HEK293T (cell line): ENCODE measurements at regions not wholly inside any gene's neighbourhood (a gene's known extent, or its start where the extent isn't known, plus 50 kb on each side); places are given as distances from the start of the nearest gene placed in this dataset.

Source experiments
- CTCF ChIA-PET: fragments of 350-600 bp; formaldehyde crosslinking; extraction: SDS; loops from one replicate; lab custom pipeline; 2021; ENCODE audit warnings: antibody characterized with exemption, inconsistent platforms; lab: Yijun Ruan, JAX
- POLR2A ChIA-PET: fragments of 350-600 bp; formaldehyde crosslinking; extraction: SDS; loops from one replicate; lab custom pipeline; 2020; ENCODE audit warnings: antibody characterized with exemption, inconsistent platforms; lab: Yijun Ruan, JAX
- DNase-seq: peaks from one replicate; pipeline ENCODE4 v3.0.0; 2012; ENCODE audit warnings: mixed read lengths; ENCODE audit errors: extremely low spot score
- ARNT ChIP-seq: fragments of 450-650 bp; IDR thresholded peaks from 2 replicates; pipeline ENCODE4 v1.6.1; 2017; ENCODE audit warnings: mild to moderate bottlenecking
- BHLHE40 ChIP-seq: fragments of 450-650 bp; IDR thresholded peaks from 2 replicates; pipeline ENCODE4 v1.6.1; 2016; ENCODE audit warnings: mild to moderate bottlenecking, moderate library complexity, borderline replicate concordance
- CTBP1 ChIP-seq: fragments of 450-650 bp; IDR thresholded peaks from 2 replicates; pipeline ENCODE4 v1.6.1; 2016; ENCODE audit warnings: borderline replicate concordance
- ELF4 ChIP-seq: fragments of 450-650 bp; IDR thresholded peaks from 2 replicates; pipeline ENCODE4 v1.6.1; 2017; ENCODE audit warnings: antibody characterized with exemption
- FOXA1 ChIP-seq: fragments of 450-650 bp; IDR thresholded peaks from 2 replicates; pipeline ENCODE4 v1.6.1; 2016; ENCODE audit warnings: mild to moderate bottlenecking
- FOXK2 ChIP-seq: fragments of 450-650 bp; IDR thresholded peaks from 2 replicates; pipeline ENCODE4 v1.6.1; 2016; ENCODE audit warnings: mild to moderate bottlenecking
- FOXM1 ChIP-seq: fragments of 450-650 bp; IDR thresholded peaks from 2 replicates; pipeline ENCODE4 v1.6.1; 2017; ENCODE audit warnings: mild to moderate bottlenecking, borderline replicate concordance
- HDGF ChIP-seq: fragments of 450-650 bp; IDR thresholded peaks from 2 replicates; pipeline ENCODE4 v1.6.1; 2017; ENCODE audit warnings: antibody characterized with exemption, borderline replicate concordance
- L3MBTL2 ChIP-seq: fragments of 450-650 bp; conservative IDR thresholded peaks from 2 replicates; pipeline ENCODE4 v1.6.1; 2016; ENCODE audit warnings: mild to moderate bottlenecking
- LEF1 ChIP-seq: fragments of 450-650 bp; IDR thresholded peaks from 2 replicates; pipeline ENCODE4 v1.6.1; 2017; ENCODE audit warnings: mild to moderate bottlenecking, borderline replicate concordance
- NFRKB ChIP-seq: fragments of 450-650 bp; IDR thresholded peaks from 2 replicates; pipeline ENCODE4 v1.6.1; 2016; ENCODE audit warnings: mild to moderate bottlenecking, moderate library complexity
- PKNOX1 ChIP-seq: fragments of 450-650 bp; IDR thresholded peaks from 2 replicates; pipeline ENCODE4 v1.6.1; 2016
- SP1 ChIP-seq: fragments of 450-650 bp; IDR thresholded peaks from 2 replicates; pipeline ENCODE4 v1.6.1; 2017
- SUZ12 ChIP-seq: fragments of 450-650 bp; IDR thresholded peaks from 2 replicates; pipeline ENCODE4 v1.6.1; 2016; ENCODE audit warnings: mild to moderate bottlenecking
- TARDBP ChIP-seq: fragments of 450-650 bp; IDR thresholded peaks from 2 replicates; pipeline ENCODE4 v1.6.1; 2016
- ZNF384 ChIP-seq: fragments of 450-650 bp; IDR thresholded peaks from 2 replicates; pipeline ENCODE4 v1.6.1; 2016

- no peak for TF ChIP-seq FOXA1
- no peak for TF ChIP-seq BHLHE40
- no peak for TF ChIP-seq FOXK2
- TF ChIP-seq ARNT = no peak
- TF ChIP-seq L3MBTL2 = no peak
- no peak for TF ChIP-seq HDGF
- no peak for TF ChIP-seq CTBP1
- TF ChIP-seq ELF4 = no peak
- TF ChIP-seq ZNF384 = no peak
- TF ChIP-seq NFRKB = no peak
- no peak for TF ChIP-seq PKNOX1
- no peak for TF ChIP-seq SUZ12
- TF ChIP-seq TARDBP = no peak
- no peak for TF ChIP-seq LEF1
- no peak for TF ChIP-seq SP1
- TF ChIP-seq FOXM1 = no peak
- CTCF ChIA-PET = no interaction called here
- POLR2A ChIA-PET = no interaction called here
- no peak for DNase-seq
These were observed 162.1 kb upstream of the PCSK5 start for GRCh38 chr9:75728391-75728790.

GRCh38 chr9:75734802-75735201 is 155.7 kb upstream of the PCSK5 start:
- POLR2A ChIA-PET = no interaction called here
- TF ChIP-seq CTBP1 (no peak), LEF1 (no peak), HDGF (no peak), FOXM1 (no peak), ZNF384 (no peak), NFRKB (no peak), L3MBTL2 (no peak), SUZ12 (no peak), FOXA1 (no peak), FOXK2 (no peak), ARNT (no peak), PKNOX1 (no peak), SP1 (no peak), ELF4 (no peak), TARDBP (no peak), BHLHE40 (no peak)
- CTCF ChIA-PET = no interaction called here
- no peak for DNase-seq

- ChIA-PET POLR2A (no interaction called here), CTCF (no interaction called here)
- TF ChIP-seq ELF4 (no peak), BHLHE40 (no peak), LEF1 (no peak), FOXK2 (no peak), TARDBP (no peak), FOXM1 (no peak), L3MBTL2 (no peak), FOXA1 (no peak), CTBP1 (no peak), SUZ12 (no peak), NFRKB (no peak), HDGF (no peak), SP1 (no peak), ARNT (no peak), PKNOX1 (no peak), ZNF384 (no peak)
- DNase-seq = no peak
These were observed 150.4 kb upstream of the PCSK5 start for GRCh38 chr9:75739884-75740611.

- ChIA-PET POLR2A (no interaction called here), CTCF (no interaction called here)
- TF ChIP-seq BHLHE40 (no peak), ZNF384 (no peak), NFRKB (no peak), TARDBP (no peak), ELF4 (no peak), L3MBTL2 (no peak), SP1 (no peak), FOXK2 (no peak), PKNOX1 (no peak), LEF1 (no peak), HDGF (no peak), FOXM1 (no peak), FOXA1 (no peak), CTBP1 (no peak), ARNT (no peak), SUZ12 (no peak)
- DNase-seq = no peak
These were observed 146.6 kb upstream of the PCSK5 start for GRCh38 chr9:75743855-75744254.

- CTCF ChIA-PET = no interaction called here
- DNase-seq = no peak
- TF ChIP-seq BHLHE40 (no peak), FOXA1 (no peak), SUZ12 (no peak), FOXM1 (no peak), PKNOX1 (no peak), LEF1 (no peak), ELF4 (no peak)
- POLR2A ChIA-PET = no interaction called here
These were observed 136.4 kb upstream of the PCSK5 start for GRCh38 chr9:75754080-75754479.
